Small intestine (tissue), 7 donors: ENCODE measurements at regions not wholly inside any gene's neighbourhood (a gene's known extent, or its start where the extent isn't known, plus 50 kb on each side); places are given as distances from the start of the nearest gene placed in this dataset.

Experiments used
- DNase-seq, 2 donors: peaks; one replicate each; pipeline versions ENCODE4 v3.0.0 to v3.0.0-alpha.2; 2013
- FAIRE-seq: peaks from 2 replicates; lab custom pipeline; 2012; peaks lifted over from hg19 to GRCh38; lab: Jason Lieb, UNC
- H3K27ac ChIP-seq, 3 donors: one replicate each; pipeline ENCODE4 v1.5.1; 2013; ENCODE audit warnings: low read length in 2 of 3, mild to moderate bottlenecking in 2 of 3, control low read depth in 1 of 3, inconsistent platforms in 1 of 3, low read depth in 1 of 3, moderate library complexity in 1 of 3
- H3K27me3 ChIP-seq, 3 donors: one replicate each; pipeline ENCODE4 v1.6.1; 2013; ENCODE audit warnings: low read length in 3 of 3, inconsistent platforms in 1 of 3; ENCODE audit not compliant: control insufficient read depth in 3 of 3, insufficient read depth in 3 of 3
- H3K36me3 ChIP-seq, 3 donors: one replicate each; pipeline ENCODE4 v1.6.1; 2013; ENCODE audit warnings: low read length in 3 of 3, inconsistent platforms in 1 of 3, low read depth in 1 of 3, mild to moderate bottlenecking in 1 of 3, moderate library complexity in 1 of 3; ENCODE audit not compliant: control insufficient read depth in 3 of 3, insufficient read depth in 2 of 3
- H3K4me1 ChIP-seq, 3 donors: one replicate each; pipeline ENCODE4 v1.6.1; 2013; ENCODE audit warnings: low read length in 2 of 3, inconsistent platforms in 1 of 3, low read depth in 1 of 3, mild to moderate bottlenecking in 1 of 3, moderate library complexity in 1 of 3; ENCODE audit not compliant: control insufficient read depth in 3 of 3, insufficient read depth in 2 of 3
- H3K4me3 ChIP-seq, 3 donors: one replicate each; pipeline ENCODE4 v1.5.1; 2013; ENCODE audit warnings: low read length in 3 of 3, control low read depth in 1 of 3, inconsistent platforms in 1 of 3, low read depth in 1 of 3, mild to moderate bottlenecking in 1 of 3, moderate library complexity in 1 of 3
- H3K9me3 ChIP-seq, 2 donors: one replicate each; pipeline ENCODE4 v1.6.1; 2013; ENCODE audit warnings: low read depth in 1 of 2, low read length in 1 of 2; ENCODE audit not compliant: control insufficient read depth in 2 of 2, insufficient read depth in 1 of 2
- WGBS, 3 donors: extraction: QIAGEN DNeasy Blood & Tissue Kit; methylation state at CpG; one replicate each; pipeline ENCODE4 v1.1.7; 2013; 5-methylcytosine and 5-hydroxymethylcytosine counted together
- donor health status: healthy with polysubstance abuse.
- donor health status: control.
- donor health status: control.
- donor health status: Bipolar disorder and iron deficiency.
- donor health status: healthy.

GRCh38 chr6:6395581-6396197 is 75.2 kb upstream of the F13A1 start:
- no peak overlapping the region for H3K27ac ChIP-seq
- 56 to 62% (median 58%) methylated on average over 5 of the region's 5 CpGs for WGBS, 3 donors

GRCh38 chr6:6397842-6398241 is 77.4 kb upstream of the F13A1 start:
- Histone ChIP-seq H3K4me1 (no peaks in the 10 kb centered on the region), H3K9me3 (no peaks in the 10 kb centered on the region), H3K27me3 (no peaks in the 10 kb centered on the region), H3K4me3 (no peak overlapping the region), H3K27ac (no peak overlapping the region), H3K36me3 (no peaks in the 10 kb centered on the region)
- 79 to 86% (median 82%) methylated on average over 5 of the region's 5 CpGs for WGBS, 3 donors
- DNase-seq = no peak
- FAIRE-seq = no peak

More at GRCh38 chr6:6395581-6396197, 75.2 kb upstream of the F13A1 start:
- FAIRE-seq (no peak), DNase-seq (no peak)
- no peak overlapping the region for H3K4me3 ChIP-seq
- H3K36me3 ChIP-seq = no peaks in the 10 kb centered on the region
- H3K27me3 ChIP-seq = no peaks in the 10 kb centered on the region
- H3K4me1 ChIP-seq = no peaks in the 10 kb centered on the region
- H3K9me3 ChIP-seq = no peaks in the 10 kb centered on the region

GRCh38 chr6:6399568-6399967 is 79.1 kb upstream of the F13A1 start:
- Histone ChIP-seq H3K27ac (no peak overlapping the region), H3K4me3 (no peak overlapping the region), H3K36me3 (no peaks in the 10 kb centered on the region), H3K4me1 (no peaks in the 10 kb centered on the region), H3K27me3 (no peaks in the 10 kb centered on the region), H3K9me3 (no peaks in the 10 kb centered on the region)
- no peak for DNase-seq
- no peak for FAIRE-seq
- 14 to 58% (median 25%) methylated on average over 2 of the region's 2 CpGs for whole genome bisulfite sequencing, 3 donors

DNA sequence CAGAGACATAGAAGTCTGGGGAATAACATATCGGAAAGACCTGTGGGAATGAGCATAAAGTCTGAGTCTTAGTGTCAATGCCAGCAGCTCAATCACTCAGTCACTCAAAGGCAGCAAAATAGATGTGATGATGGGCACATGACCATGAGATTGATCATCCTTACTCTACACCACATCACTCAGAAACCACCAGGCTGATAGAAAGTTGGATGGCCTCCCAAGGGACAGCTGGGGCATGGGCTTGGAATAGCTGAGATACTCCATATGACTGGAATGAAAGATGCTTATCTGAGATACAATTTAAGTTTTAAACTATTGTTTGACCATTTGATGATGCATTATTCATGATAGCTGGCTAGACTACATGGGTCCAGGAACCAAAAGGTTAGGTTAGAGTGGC is 80.9 kb upstream of the F13A1 start:
- Histone ChIP-seq H3K27ac (no peak overlapping the region), H3K27me3 (no peaks in the 10 kb centered on the region), H3K4me1 (no peaks in the 10 kb centered on the region), H3K9me3 (no peaks in the 10 kb centered on the region), H3K4me3 (no peak overlapping the region), H3K36me3 (no peaks in the 10 kb centered on the region)
- FAIRE-seq = no peak
- 96 to 100% (median 98%) methylated on average over 1 of the region's 1 CpG for WGBS, 3 donors
- DNase-seq = no peak

- no peak overlapping the region for H3K4me3 ChIP-seq
- DNase-seq = no peak
- no peak for FAIRE-seq
- no peaks in the 10 kb centered on the region for H3K27me3 ChIP-seq
- H3K27ac ChIP-seq = no peak overlapping the region
- 78 to 88% (median 85%) methylated on average over 2 of the region's 2 CpGs for WGBS, 3 donors
- H3K4me1 ChIP-seq = no peaks in the 10 kb centered on the region
- H3K9me3 ChIP-seq = no peaks in the 10 kb centered on the region
- no peaks in the 10 kb centered on the region for H3K36me3 ChIP-seq
These were observed 81.5 kb upstream of the F13A1 start for GRCh38 chr6:6402006-6402405.

DNA sequence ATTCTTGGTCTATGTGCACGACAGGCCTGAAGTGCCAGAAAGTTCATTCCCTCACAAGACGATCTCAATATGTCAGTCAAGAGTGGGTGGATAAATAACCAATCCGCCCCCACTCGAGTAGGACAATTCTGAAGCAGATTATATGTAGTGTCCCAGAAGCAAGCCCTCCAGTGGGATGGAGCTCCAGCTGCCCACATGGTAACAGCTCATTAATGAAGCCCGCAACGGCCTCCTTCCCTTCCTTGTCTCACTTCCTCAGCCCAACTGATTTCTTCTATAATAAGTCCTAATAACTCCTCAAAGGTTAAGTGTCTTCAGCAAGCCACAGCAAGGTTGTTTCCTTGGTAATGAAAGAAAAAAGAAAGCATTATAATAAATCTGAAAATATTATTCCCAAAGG is 82.1 kb upstream of the F13A1 start:
- FAIRE-seq (no peak), DNase-seq (no peak)
- H3K27ac ChIP-seq = no peak overlapping the region
- H3K27me3 ChIP-seq = no peaks in the 10 kb centered on the region
- 71 to 83% (median 82%) methylated on average over 6 of the region's 6 CpGs for WGBS, 3 donors
- H3K4me3 ChIP-seq = no peak overlapping the region
- no peaks in the 10 kb centered on the region for H3K4me1 ChIP-seq
- no peaks in the 10 kb centered on the region for H3K36me3 ChIP-seq
- no peaks in the 10 kb centered on the region for H3K9me3 ChIP-seq

DNA sequence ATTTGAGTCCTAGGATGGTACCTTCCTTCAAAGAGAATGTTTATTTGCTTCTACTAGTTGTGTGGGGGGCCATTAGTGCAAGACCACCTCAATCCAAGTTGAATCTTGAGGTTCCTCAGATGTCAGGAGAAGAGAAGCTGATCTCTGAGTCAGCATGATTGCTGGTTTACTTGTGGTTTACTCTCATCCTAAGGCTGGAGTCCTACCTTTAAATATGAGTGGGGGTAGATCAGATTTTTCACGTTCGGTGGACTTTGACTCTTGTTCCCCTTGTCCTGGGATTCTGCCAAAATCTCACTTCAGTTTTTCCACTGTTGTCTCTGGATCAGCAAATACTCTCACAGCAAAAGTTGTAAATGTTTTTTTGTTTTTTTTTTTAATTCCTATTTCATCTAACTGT is 84.6 kb upstream of the F13A1 start:
- no peak overlapping the region for H3K27ac ChIP-seq
- H3K9me3 ChIP-seq = no peaks in the 10 kb centered on the region
- no peaks in the 10 kb centered on the region for H3K36me3 ChIP-seq
- 18 to 29% (median 26%) methylated on average over 2 of the region's 2 CpGs for WGBS, 3 donors
- DNase-seq = no peak
- no peak overlapping the region for H3K4me3 ChIP-seq
- H3K27me3 ChIP-seq = no peaks in the 10 kb centered on the region
- no peak for FAIRE-seq
- H3K4me1 ChIP-seq = no peaks in the 10 kb centered on the region

GRCh38 chr6:6405997-6406714 is 85.7 kb upstream of the F13A1 start:
- H3K4me3 ChIP-seq = no peak overlapping the region
- DNase-seq (no peak), FAIRE-seq (no peak)
- no peak overlapping the region for H3K27ac ChIP-seq
- no peaks in the 10 kb centered on the region for H3K9me3 ChIP-seq
- no peaks in the 10 kb centered on the region for H3K36me3 ChIP-seq
- WGBS, 3 donors = 88 to 94% (median 92%) methylated on average over 1 of the region's 1 CpG
- H3K27me3 ChIP-seq = no peaks in the 10 kb centered on the region
- H3K4me1 ChIP-seq = no peaks in the 10 kb centered on the region

DNA sequence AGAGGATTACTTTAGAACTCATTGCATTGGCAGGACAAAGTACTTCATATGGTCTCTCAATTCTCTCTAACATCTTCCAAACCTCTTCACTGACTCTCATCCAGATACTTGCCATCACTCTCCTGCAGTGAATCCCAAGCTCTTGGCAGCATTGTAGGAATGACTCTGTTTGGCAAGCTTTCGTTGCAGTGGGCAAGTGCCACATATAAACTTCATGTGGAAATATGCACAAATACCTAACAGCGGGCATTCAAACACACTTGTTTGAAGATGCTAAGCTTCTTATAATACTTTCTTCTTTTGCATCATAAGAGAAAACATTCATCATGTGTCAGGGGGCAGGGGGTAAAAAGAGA is 86.2 kb upstream of the F13A1 start:
- DNase-seq (no peak), FAIRE-seq (no peak)
- Histone ChIP-seq H3K27ac (no peak overlapping the region), H3K27me3 (no peaks in the 10 kb centered on the region), H3K4me3 (no peak overlapping the region), H3K9me3 (no peaks in the 10 kb centered on the region), H3K4me1 (no peaks in the 10 kb centered on the region), H3K36me3 (no peaks in the 10 kb centered on the region)
- WGBS, 3 donors = 44 to 49% (median 47%) methylated on average over 2 of the region's 2 CpGs
